ENCODE measurements at regions not wholly inside any gene's neighbourhood (a gene's known extent, or its start where the extent isn't known, plus 50 kb on each side); places are given as distances from the start of the nearest gene placed in this dataset.
A peak's percentile ranks its signal among the peaks of the same experiment; 100 is the strongest.
"Not testable (repeated sequence)": the region's sequence is repeated elsewhere in the genome, so short reads cannot be mapped to it uniquely, and the experiment has no call there.

- DNase-seq (ENCODE audit: low spot score) = no peak
Observed at GRCh38 chr9:17083258-17083657, 51.6 kb upstream of the CNTLN start.

- DNase-seq (ENCODE audit: low spot score) = no peak
Observed at GRCh38 chr9:17082343-17083064, 52.3 kb upstream of the CNTLN start.

GRCh38 chr9:17081814-17082213, 53.0 kb upstream of the CNTLN start:
- DNase-seq (ENCODE audit: low spot score) = no peak

GRCh38 chr9:17081351-17081750, 53.5 kb upstream of the CNTLN start:
- DNase-seq (ENCODE audit: low spot score) = no peak

- DNase-seq (ENCODE audit: low spot score) = no peak
Observed at GRCh38 chr9:17075758-17076485, 58.9 kb upstream of the CNTLN start.

GRCh38 chr9:17075146-17075757, 59.6 kb upstream of the CNTLN start:
- DNase-seq (ENCODE audit: low spot score) = no peak

GRCh38 chr9:17072563-17072962, 62.3 kb upstream of the CNTLN start:
- not testable (repeated sequence) for DNase-seq (ENCODE audit: low spot score)

GRCh38 chr9:17068671-17069070, 66.2 kb upstream of the CNTLN start:
- no peak for DNase-seq (ENCODE audit: low spot score)

DNA sequence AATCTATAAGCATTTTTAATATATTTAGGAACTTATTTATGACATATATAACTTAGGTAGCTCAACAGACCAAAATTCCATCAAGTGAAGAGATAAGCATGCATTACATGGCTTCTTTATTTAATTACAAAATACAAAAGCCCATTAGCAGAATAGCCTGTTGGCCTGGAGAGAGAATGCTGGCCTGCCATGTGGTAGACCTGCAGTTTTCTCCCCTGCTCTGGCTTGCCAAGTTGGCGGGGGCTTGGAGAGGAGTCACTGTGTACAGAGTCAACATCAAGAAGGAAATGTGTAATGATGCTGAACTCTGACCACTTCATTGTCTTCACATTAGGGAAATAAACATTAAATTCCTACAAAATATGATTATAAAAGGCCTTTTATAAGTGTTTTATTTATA, 69.8 kb upstream of the CNTLN start:
- DNase-seq (ENCODE audit: low spot score) = no peak

GRCh38 chr9:17064558-17064957, 70.3 kb upstream of the CNTLN start:
- no peak for DNase-seq (ENCODE audit: low spot score)

GRCh38 chr9:17063535-17064135, 71.2 kb upstream of the CNTLN start:
- peak; percentile 4 for DNase-seq (ENCODE audit: low spot score)

DNA sequence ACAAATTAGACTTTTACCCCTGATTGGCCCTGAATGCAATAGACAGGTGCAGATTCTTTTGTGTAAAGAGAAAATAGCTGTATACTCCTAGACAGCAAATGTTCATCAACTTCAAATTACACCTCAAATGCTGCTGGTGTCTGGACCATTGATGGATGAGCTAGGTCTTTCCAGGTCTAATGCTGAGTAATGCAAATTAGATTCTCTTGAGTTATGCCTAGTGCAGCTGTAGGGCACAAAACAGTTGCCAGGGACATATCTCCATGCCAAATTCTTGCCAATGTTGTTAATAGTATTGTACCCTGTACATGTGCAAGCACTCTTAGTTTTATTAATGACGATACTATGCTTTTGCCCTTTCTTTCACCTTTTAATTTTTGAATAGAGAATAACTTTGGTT, 72.3 kb upstream of the CNTLN start:
- DNase-seq (ENCODE audit: low spot score) = no peak

DNA sequence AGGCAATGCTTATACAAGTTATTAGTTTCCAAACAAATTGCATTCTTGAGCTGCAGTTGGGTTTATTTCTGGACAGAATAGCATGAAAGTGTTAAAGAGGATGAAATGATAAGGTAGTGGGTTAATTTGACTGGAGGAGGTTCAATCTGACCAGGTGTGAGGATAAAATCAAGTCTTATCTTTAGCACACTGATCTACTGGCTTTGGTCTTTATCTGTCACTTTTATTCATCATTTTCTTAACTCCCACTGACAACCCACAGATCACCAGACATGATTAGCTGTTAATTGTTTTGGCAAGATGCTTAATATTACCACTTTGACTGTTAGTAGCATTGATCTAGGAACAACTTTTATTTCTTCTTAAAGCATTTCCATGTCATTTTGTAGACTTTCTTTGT, 74.4 kb upstream of the CNTLN start:
- no peak for DNase-seq (ENCODE audit: low spot score)

DNA sequence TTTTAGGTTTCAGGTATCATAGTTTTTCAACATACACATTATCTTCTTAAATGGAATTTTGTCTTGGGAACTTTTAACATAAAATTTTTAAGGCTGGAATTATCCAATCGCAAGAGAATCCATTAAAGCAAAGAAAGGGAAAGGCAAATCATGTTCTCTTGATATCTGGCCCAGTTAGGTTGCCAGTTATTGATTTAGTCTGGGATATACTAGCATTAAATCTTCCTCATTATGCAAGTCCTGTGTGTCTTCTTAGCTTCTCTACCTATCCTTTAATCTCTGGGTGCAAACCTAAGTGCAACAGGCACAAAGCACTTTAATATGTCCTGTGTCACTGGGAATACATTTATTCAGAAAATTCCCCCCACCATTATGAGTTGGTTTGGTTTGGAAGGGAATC, 75.4 kb upstream of the CNTLN start:
- DNase-seq (ENCODE audit: low spot score) = no peak

DNA sequence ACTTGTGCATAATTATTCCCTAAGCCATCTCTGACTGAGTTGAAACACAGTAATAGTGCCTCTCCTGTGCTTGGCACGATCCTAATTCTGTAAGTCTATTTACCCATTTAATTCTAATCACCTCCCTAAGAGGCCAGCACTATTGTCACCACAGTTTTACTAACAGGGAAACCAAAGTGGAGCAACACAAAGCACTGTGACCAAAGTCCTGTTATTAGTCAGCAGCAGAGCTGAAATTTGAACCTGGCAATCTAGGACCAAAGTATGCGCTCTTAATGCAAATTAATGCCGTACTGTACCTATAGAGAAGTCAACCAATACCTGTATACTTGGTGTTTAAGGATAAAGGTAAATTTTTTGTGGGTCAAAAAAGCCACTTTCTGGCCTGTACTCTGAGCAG, 77.1 kb upstream of the CNTLN start:
- DNase-seq (ENCODE audit: low spot score) = no peak

DNA sequence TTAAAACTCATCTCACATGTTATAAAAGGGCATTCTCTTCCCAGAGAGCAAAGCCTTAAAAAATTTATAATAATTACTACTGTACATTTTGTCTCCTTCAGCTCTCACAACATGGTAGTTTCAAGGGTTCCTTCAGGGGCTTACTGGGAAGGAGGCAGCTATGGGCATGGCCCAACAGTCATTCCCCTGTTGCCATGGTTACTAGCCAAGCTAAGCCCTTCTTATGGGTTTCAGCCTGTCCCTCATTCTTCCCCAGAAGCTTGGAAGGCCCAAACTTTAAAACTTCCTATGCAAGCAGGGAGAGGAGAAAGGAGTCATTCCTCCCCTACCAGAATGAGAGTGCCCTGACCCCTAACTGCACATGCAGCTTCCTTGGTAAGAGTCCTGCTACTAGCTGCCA, 82.2 kb upstream of the CNTLN start:
- DNase-seq (ENCODE audit: low spot score) = no peak

GRCh38 chr9:17045381-17045940, 89.4 kb upstream of the CNTLN start:
- DNase-seq (ENCODE audit: low spot score) = no peak

DNA sequence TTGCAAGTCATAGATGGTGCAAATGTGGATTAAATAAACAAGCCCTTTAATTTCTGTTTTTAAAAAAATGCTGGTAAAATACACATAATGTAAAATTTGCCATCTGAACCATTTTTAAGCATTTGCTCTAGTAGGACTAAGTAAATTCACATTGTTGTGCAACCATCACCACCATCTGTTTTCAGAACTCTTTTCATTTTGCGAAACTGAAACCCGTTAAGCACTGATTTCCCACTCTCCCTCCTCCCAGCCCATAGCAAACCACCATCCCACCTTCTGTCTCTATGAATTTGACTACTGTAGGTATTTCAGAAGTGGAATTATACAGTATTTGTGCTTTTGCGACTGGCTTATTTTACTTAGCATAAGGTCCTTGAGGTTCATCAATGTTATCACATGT, 103.3 kb upstream of the CNTLN start:
- DNase-seq (ENCODE audit: low spot score) = no peak

GRCh38 chr9:17025281-17025680, 109.6 kb upstream of the CNTLN start:
- no peak for DNase-seq (ENCODE audit: low spot score)

DNA sequence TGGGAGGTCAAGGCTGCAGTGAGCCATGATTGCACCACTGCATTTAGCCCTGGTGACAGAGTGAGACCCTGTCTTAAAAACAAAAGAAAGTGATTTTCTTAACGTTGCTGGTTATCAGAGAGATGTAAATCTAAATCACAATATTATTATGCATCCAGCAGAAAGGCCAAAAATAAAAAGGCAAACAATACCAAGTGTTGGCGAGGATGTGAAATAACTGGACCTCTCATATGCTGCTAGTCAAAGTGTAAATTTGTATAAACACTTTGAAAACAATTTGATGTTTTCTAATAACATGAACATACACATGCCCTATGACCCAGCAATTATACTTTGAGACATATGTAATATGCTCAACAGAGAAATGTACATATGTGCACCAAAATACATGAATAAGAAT, 110.7 kb upstream of the CNTLN start:
- DNase-seq (ENCODE audit: low spot score) = no peak

GRCh38 chr9:17021387-17021970, 113.4 kb upstream of the CNTLN start:
- DNase-seq (ENCODE audit: low spot score) = no peak

DNA sequence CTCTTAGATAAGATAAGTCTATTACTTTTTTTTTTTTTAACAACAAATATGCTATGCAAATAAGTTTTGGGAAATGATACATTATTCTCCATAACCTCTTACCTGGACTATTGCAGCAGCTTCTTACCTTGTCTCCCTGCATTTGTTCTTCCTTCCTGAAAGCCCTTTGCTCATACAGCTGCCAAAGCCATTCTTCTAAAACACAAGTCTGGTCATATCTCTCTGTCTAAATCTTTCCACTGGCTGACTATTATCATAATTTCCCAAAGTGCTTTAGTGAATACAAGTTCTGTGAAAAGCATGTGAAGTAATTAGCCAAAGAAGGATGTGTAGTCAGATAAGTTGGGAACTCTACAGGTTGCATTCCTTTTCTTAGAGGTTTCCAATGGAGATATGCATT, 115.4 kb upstream of the CNTLN start:
- DNase-seq (ENCODE audit: low spot score) = no peak

All from COLO829 (cell line).